Right atrium auricular region (tissue), 2 donors: ENCODE measurements at regions not wholly inside any gene's neighbourhood (a gene's known extent, or its start where the extent isn't known, plus 50 kb on each side); places are given as distances from the start of the nearest gene placed in this dataset.

Experiments
- DNase-seq: peaks from one replicate; pipeline ENCODE4 v3.0.0-alpha.2; 2019; ENCODE audit warnings: low spot score
- H3K27ac ChIP-seq, 2 donors: fragments of 200-600 bp; sonication (generic); 1 replicate in 1 of 2; 2 replicates in 1 of 2; pipeline ENCODE4 v1.5.1; 2016 to 2019
- H3K27me3 ChIP-seq, 2 donors: fragments of 200-600 bp; sonication (generic); one replicate each; pipeline versions ENCODE4 v1.5.1 to v1.6.0; 2017 to 2019
- H3K36me3 ChIP-seq: fragments of 200-600 bp; sonication (generic); one replicate; pipeline ENCODE4 v1.5.1; 2016
- H3K4me1 ChIP-seq, 2 donors: fragments of 200-600 bp; sonication (generic); one replicate each; pipeline versions ENCODE4 v1.5.1 to v1.6.0; 2017 to 2019
- H3K4me3 ChIP-seq, 2 donors: fragments of 200-600 bp; sonication (generic); 1 replicate in 1 of 2; 2 replicates in 1 of 2; pipeline ENCODE4 v1.5.1; 2017 to 2019; ENCODE audit warnings: mild to moderate bottlenecking in 1 of 2, moderate library complexity in 1 of 2
- H3K9me3 ChIP-seq, 2 donors: fragments of 200-600 bp; sonication (generic); one replicate each; pipeline ENCODE4 v1.5.1; 2019
- CTCF ChIP-seq, 2 donors: fragments of 200-600 bp; sonication (generic); IDR thresholded peaks; one replicate each; pipeline ENCODE4 v1.5.1; 2019; ENCODE audit warnings: antibody characterized with exemption in 2 of 2

GRCh38 chr3:106227068-106227467 lies 358.3 kb upstream of the CBLB start:
- Histone ChIP-seq H3K36me3 (no peaks in the 10 kb centered on the region), H3K4me1 (no peaks in the 10 kb centered on the region), H3K4me3 (no peak overlapping the region), H3K27me3 (no peaks in the 10 kb centered on the region), H3K27ac (no peak overlapping the region), H3K9me3 (no peaks in the 10 kb centered on the region)
- DNase-seq: no peak
- no peak for TF ChIP-seq CTCF (IDR thresholded peaks at IDR 0.05)

GRCh38 chr3:106228271-106228670 lies 359.5 kb upstream of the CBLB start:
- no peak for TF ChIP-seq CTCF (IDR thresholded peaks at IDR 0.05)
- Histone ChIP-seq H3K36me3 (no peaks in the 10 kb centered on the region), H3K27ac (no peak overlapping the region), H3K27me3 (no peaks in the 10 kb centered on the region), H3K4me3 (no peak overlapping the region), H3K4me1 (no peaks in the 10 kb centered on the region), H3K9me3 (no peaks in the 10 kb centered on the region)
- DNase-seq: no peak

DNA sequence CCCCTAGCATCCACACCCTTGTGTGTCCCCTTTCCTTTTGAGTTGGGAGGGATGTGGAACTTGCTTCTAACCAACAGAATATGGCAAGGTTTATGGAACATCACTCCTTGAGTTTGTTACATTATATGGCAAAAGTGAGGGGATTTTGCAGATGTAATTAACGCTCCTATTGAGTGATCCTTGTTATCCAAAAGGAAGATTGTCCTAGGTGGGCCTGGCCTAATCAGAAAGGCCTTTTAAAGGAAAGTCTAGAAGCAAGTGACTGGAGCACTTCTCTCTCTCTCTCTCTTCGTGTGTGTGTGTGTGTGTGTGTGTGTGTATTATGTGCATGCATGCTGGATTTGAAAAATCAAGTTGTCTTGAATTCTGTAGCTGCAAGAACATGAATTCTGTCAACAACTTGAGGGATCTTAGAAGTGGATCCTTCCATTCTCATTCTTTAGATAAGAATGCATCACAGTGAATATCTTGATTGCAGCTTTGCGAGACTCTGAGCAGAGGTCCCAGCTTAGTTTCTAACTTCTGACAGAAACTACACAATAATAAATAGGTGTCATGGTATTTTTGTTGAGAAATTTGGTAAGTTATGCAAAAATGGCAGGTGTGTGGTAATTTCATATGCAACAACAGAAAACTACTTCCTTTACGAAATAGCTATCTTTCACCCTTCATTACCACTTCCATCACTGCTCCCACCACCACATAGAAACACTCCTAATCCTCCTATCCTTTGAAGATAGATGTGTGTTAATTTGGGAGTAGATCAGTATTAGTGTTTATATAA lies 360.9 kb upstream of the CBLB start:
- H3K4me3 ChIP-seq: no peak overlapping the region
- DNase-seq: no peak
- no peaks in the 10 kb centered on the region for H3K9me3 ChIP-seq
- no peaks in the 10 kb centered on the region for H3K36me3 ChIP-seq
- H3K27me3 ChIP-seq: no peaks in the 10 kb centered on the region
- H3K4me1 ChIP-seq: no peaks in the 10 kb centered on the region
- H3K27ac ChIP-seq: no peak overlapping the region
- no peak for TF ChIP-seq CTCF (IDR thresholded peaks at IDR 0.05)

- H3K27me3 ChIP-seq: no peaks in the 10 kb centered on the region
- no peaks in the 10 kb centered on the region for H3K9me3 ChIP-seq
- no peak overlapping the region for H3K27ac ChIP-seq
- no peak for DNase-seq
- no peaks in the 10 kb centered on the region for H3K36me3 ChIP-seq
- no peaks in the 10 kb centered on the region for H3K4me1 ChIP-seq
- H3K4me3 ChIP-seq: no peak overlapping the region
- no peak for TF ChIP-seq CTCF (IDR thresholded peaks at IDR 0.05)
Measured at GRCh38 chr3:106231086-106231485, 362.3 kb upstream of the CBLB start.

GRCh38 chr3:106232956-106233355 lies 364.1 kb upstream of the CBLB start:
- Histone ChIP-seq H3K27me3 (no peaks in the 10 kb centered on the region), H3K9me3 (no peaks in the 10 kb centered on the region), H3K4me3 (no peak overlapping the region), H3K36me3 (no peaks in the 10 kb centered on the region), H3K4me1 (no peaks in the 10 kb centered on the region), H3K27ac (no peak overlapping the region)
- TF ChIP-seq CTCF (IDR thresholded peaks at IDR 0.05): no peak
- no peak for DNase-seq

GRCh38 chr3:106239195-106239697 lies 370.4 kb upstream of the CBLB start:
- Histone ChIP-seq H3K27ac (no peak overlapping the region), H3K27me3 (no peaks in the 10 kb centered on the region), H3K4me3 (no peak overlapping the region), H3K36me3 (no peaks in the 10 kb centered on the region), H3K9me3 (no peaks in the 10 kb centered on the region), H3K4me1 (no peaks in the 10 kb centered on the region)
- TF ChIP-seq CTCF (IDR thresholded peaks at IDR 0.05): no peak
- no peak for DNase-seq
